ENCODE measurements at regions not wholly inside any gene's neighbourhood (a gene's known extent, or its start where the extent isn't known, plus 50 kb on each side); places are given as distances from the start of the nearest gene placed in this dataset.

GRCh38 chr18:41499345-41499744, 455.7 kb upstream of the PIK3C3 start:
- Histone ChIP-seq H3K36me3 (no peaks in the 10 kb centered on the region), H3K4me1 (no peaks in the 10 kb centered on the region), H3K9me3 (no peaks in the 10 kb centered on the region), H3K4me3 (no peak overlapping the region), H3K27me3 (no peaks in the 10 kb centered on the region), H3K27ac (no peak overlapping the region)
- no peak for DNase-seq
- TF ChIP-seq CTCF (IDR thresholded peaks at IDR 0.05), result no peak
- TF ChIP-seq POLR2A (IDR thresholded peaks at IDR 0.05), result no peak

DNA sequence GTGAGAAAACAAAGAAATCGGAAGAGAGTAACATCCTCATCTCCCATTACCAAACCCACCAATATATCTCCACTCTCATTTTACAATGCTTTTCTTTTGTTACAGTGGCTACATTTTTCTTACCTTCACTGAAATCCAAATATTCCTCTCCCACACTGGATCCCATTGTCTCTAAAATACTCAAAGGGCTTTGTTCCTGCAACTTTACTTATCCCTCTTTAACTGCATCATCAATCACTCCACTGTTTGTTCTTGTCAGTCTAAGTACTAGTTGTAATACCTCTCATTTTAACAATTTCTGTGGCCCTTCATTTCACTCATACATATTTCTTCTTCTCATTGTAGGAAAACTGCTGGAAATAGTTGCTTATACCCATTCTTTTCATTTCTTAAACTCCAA, 464.2 kb upstream of the PIK3C3 start:
- no peaks in the 10 kb centered on the region for H3K4me1 ChIP-seq
- no peak overlapping the region for H3K4me3 ChIP-seq
- no peak for TF ChIP-seq CTCF (IDR thresholded peaks at IDR 0.05)
- TF ChIP-seq POLR2A (IDR thresholded peaks at IDR 0.05), result no peak
- no peaks in the 10 kb centered on the region for H3K36me3 ChIP-seq
- no peaks in the 10 kb centered on the region for H3K27me3 ChIP-seq
- DNase-seq, result no peak
- no peaks in the 10 kb centered on the region for H3K9me3 ChIP-seq
- no peak overlapping the region for H3K27ac ChIP-seq

- no peaks in the 10 kb centered on the region for H3K9me3 ChIP-seq
- no peaks in the 10 kb centered on the region for H3K4me1 ChIP-seq
- H3K4me3 ChIP-seq, result no peak overlapping the region
- H3K27ac ChIP-seq, result no peak overlapping the region
- H3K36me3 ChIP-seq, result no peaks in the 10 kb centered on the region
- TF ChIP-seq CTCF (IDR thresholded peaks at IDR 0.05) (no peak), POLR2A (IDR thresholded peaks at IDR 0.05) (no peak)
- no peaks in the 10 kb centered on the region for H3K27me3 ChIP-seq
- no peak for DNase-seq
Observed at GRCh38 chr18:41486575-41486974, 468.5 kb upstream of the PIK3C3 start.

DNA sequence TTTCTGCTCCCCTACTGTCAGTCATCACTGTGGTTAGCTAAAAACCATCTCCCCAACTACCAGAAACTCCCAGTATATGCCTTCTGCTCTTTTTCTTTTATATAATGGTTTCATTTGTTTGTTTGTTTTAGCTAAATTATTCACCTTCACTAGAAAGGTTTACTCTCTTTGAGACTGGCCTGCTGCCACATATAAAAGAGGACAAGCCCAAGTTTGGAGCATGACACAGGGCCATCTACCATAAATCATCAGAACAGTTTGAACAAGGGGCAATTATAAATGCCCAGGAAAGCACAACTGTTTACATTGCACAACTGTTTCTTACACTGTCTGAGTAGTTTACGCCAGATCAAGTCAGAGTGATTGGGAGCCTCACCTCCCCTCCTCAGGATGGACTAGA, 471.0 kb upstream of the PIK3C3 start:
- Histone ChIP-seq H3K9me3 (no peaks in the 10 kb centered on the region), H3K36me3 (no peaks in the 10 kb centered on the region), H3K4me3 (no peak overlapping the region), H3K27ac (no peak overlapping the region), H3K27me3 (no peaks in the 10 kb centered on the region), H3K4me1 (no peaks in the 10 kb centered on the region)
- no peak for DNase-seq
- TF ChIP-seq POLR2A (IDR thresholded peaks at IDR 0.05) (no peak), CTCF (IDR thresholded peaks at IDR 0.05) (no peak)

DNA sequence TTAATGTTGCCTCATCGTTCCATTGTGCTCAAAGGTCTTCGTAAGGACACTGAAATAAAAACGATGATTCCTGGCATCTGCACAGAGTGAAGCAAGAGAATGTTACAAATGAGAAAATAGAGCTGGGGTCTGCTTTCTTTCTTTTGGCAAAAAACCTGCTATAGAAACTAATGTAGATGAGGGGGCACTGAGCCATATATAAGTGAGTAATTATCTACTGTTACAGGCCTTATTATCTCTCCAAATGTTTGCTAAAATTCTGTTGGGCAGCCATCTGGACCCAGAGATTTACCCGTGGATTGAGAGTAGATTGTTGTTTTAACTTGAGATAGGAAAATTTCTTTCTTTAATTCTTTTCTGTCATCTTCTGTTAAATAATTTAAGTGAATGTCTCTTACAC, 472.5 kb upstream of the PIK3C3 start:
- no peaks in the 10 kb centered on the region for H3K27me3 ChIP-seq
- H3K27ac ChIP-seq, result no peak overlapping the region
- no peak for DNase-seq
- no peaks in the 10 kb centered on the region for H3K4me1 ChIP-seq
- no peak overlapping the region for H3K4me3 ChIP-seq
- no peak for TF ChIP-seq POLR2A (IDR thresholded peaks at IDR 0.05)
- no peak for TF ChIP-seq CTCF (IDR thresholded peaks at IDR 0.05)
- no peaks in the 10 kb centered on the region for H3K36me3 ChIP-seq
- no peaks in the 10 kb centered on the region for H3K9me3 ChIP-seq

- no peaks in the 10 kb centered on the region for H3K9me3 ChIP-seq
- no peaks in the 10 kb centered on the region for H3K36me3 ChIP-seq
- H3K27me3 ChIP-seq, result no peaks in the 10 kb centered on the region
- TF ChIP-seq CTCF (IDR thresholded peaks at IDR 0.05), result no peak
- TF ChIP-seq POLR2A (IDR thresholded peaks at IDR 0.05), result no peak
- H3K4me1 ChIP-seq, result no peaks in the 10 kb centered on the region
- no peak overlapping the region for H3K4me3 ChIP-seq
- DNase-seq, result no peak
- H3K27ac ChIP-seq, result no peak overlapping the region
Observed at GRCh38 chr18:41466436-41467160, 488.4 kb upstream of the PIK3C3 start.

Measured in Peyer's patch (tissue), 4 donors.